ENCODE measurements at regions not wholly inside any gene's neighbourhood (a gene's known extent, or its start where the extent isn't known, plus 50 kb on each side); places are given as distances from the start of the nearest gene placed in this dataset.
"Not testable (repeated sequence)": the region's sequence is repeated elsewhere in the genome, so short reads cannot be mapped to it uniquely, and the experiment has no call there.

GRCh38 chr2:145750612-145751011 lies 1230.7 kb upstream of the ZEB2 start:
- Histone ChIP-seq H3K9me3 (no peaks in the 10 kb centered on the region), H3K36me3 (ENCODE audit: low read depth) (no peaks in the 10 kb centered on the region), H3K4me3 (no peak overlapping the region), H3K4me1 (ENCODE audit: low read depth) (no peaks in the 10 kb centered on the region)
- TF ChIP-seq CTCF (IDR thresholded peaks at IDR 0.05) = no peak
- DNase-seq = no peak
- ATAC-seq = no peak
- intact Hi-C loops (cut with DNase I, micrococcal nuclease) = loop anchor here in 1 of 2 donors (10.0 kb wide), 1 partner anchor 1226 kb away; the partner anchor contains the start of gene ZEB2

GRCh38 chr2:145750144-145750543 lies 1230.2 kb upstream of the ZEB2 start:
- TF ChIP-seq CTCF (IDR thresholded peaks at IDR 0.05) = no peak
- H3K36me3 ChIP-seq (ENCODE audit: low read depth) = no peaks in the 10 kb centered on the region
- H3K9me3 ChIP-seq = no peaks in the 10 kb centered on the region
- no peak for ATAC-seq
- DNase-seq = no peak
- no peak overlapping the region for H3K4me3 ChIP-seq
- no peaks in the 10 kb centered on the region for H3K4me1 ChIP-seq (ENCODE audit: low read depth)
- intact Hi-C loops (cut with DNase I, micrococcal nuclease) = loop anchor here in 1 of 2 donors (10.0 kb wide), 1 partner anchor 1225 kb away; the partner anchor contains the start of gene ZEB2

- Histone ChIP-seq H3K4me1 (ENCODE audit: low read depth) (no peaks in the 10 kb centered on the region), H3K9me3 (no peaks in the 10 kb centered on the region), H3K4me3 (no peak overlapping the region), H3K36me3 (ENCODE audit: low read depth) (no peaks in the 10 kb centered on the region)
- intact Hi-C loops (cut with DNase I, micrococcal nuclease) = no loop called here
- DNase-seq (no peak), ATAC-seq (no peak)
- TF ChIP-seq CTCF (IDR thresholded peaks at IDR 0.05) = no peak
Measured at GRCh38 chr2:145749556-145749955, 1229.6 kb upstream of the ZEB2 start.

- H3K4me3 ChIP-seq = no peak overlapping the region
- no peak for DNase-seq
- no peaks in the 10 kb centered on the region for H3K4me1 ChIP-seq (ENCODE audit: low read depth)
- no peak for ATAC-seq
- intact Hi-C loops (cut with DNase I, micrococcal nuclease) = no loop called here
- no peaks in the 10 kb centered on the region for H3K9me3 ChIP-seq
- TF ChIP-seq CTCF (IDR thresholded peaks at IDR 0.05) = no peak
- no peaks in the 10 kb centered on the region for H3K36me3 ChIP-seq (ENCODE audit: low read depth)
Measured at GRCh38 chr2:145748927-145749326, 1229.0 kb upstream of the ZEB2 start.

GRCh38 chr2:145747715-145748114 lies 1227.8 kb upstream of the ZEB2 start:
- Histone ChIP-seq H3K4me3 (no peak overlapping the region), H3K4me1 (ENCODE audit: low read depth) (no peaks in the 10 kb centered on the region), H3K36me3 (ENCODE audit: low read depth) (no peaks in the 10 kb centered on the region), H3K9me3 (no peaks in the 10 kb centered on the region)
- DNase-seq (no peak), ATAC-seq (no peak)
- no peak for TF ChIP-seq CTCF (IDR thresholded peaks at IDR 0.05)
- intact Hi-C loops (cut with DNase I, micrococcal nuclease) = no loop called here

GRCh38 chr2:145745387-145745721 lies 1225.4 kb upstream of the ZEB2 start:
- ATAC-seq; H3K4me3 ChIP-seq; DNase-seq; H3K36me3 ChIP-seq (ENCODE audit: low read depth); H3K9me3 ChIP-seq; intact Hi-C loops (cut with DNase I, micrococcal nuclease); H3K4me1 ChIP-seq (ENCODE audit: low read depth): not testable (repeated sequence)

Data from mucosa of descending colon (tissue), 3 donors.